Activated naive CD4-positive, alpha-beta T cell treated with anti-CD3 and anti-CD28 coated beads for 36 hours (primary cell): ENCODE measurements at regions not wholly inside any gene's neighbourhood (a gene's known extent, or its start where the extent isn't known, plus 50 kb on each side); places are given as distances from the start of the nearest gene placed in this dataset.

Experiments used
- CTCF ChIA-PET: fragments of 350-600 bp; sonication (Branson Sonifier 250); formaldehyde crosslinking; loops from one replicate; lab custom pipeline; 2021; ENCODE audit warnings: antibody characterized with exemption; lab: Charles Lee
- DNase-seq: peaks from one replicate; pipeline ENCODE4 v3.0.0-alpha.2; 2020
- H3K27ac Mint-ChIP-seq: one replicate; pipeline ENCODE4 v1.8.0; 2021; ENCODE audit warnings: mild to moderate bottlenecking, mixed read lengths
- H3K27me3 Mint-ChIP-seq: one replicate; pipeline ENCODE4 v1.8.0; 2021; ENCODE audit warnings: low read depth, mixed read lengths
- H3K36me3 Mint-ChIP-seq: one replicate; pipeline ENCODE4 v1.8.0; 2021; ENCODE audit warnings: low read depth, mixed read lengths
- H3K4me1 Mint-ChIP-seq: one replicate; pipeline ENCODE4 v1.8.0; 2021; ENCODE audit warnings: low read depth, mixed read lengths
- H3K4me3 Mint-ChIP-seq: one replicate; pipeline ENCODE4 v1.8.0; 2021; ENCODE audit warnings: mild to moderate bottlenecking, moderate library complexity, mixed read lengths
- H3K9me3 Mint-ChIP-seq: one replicate; pipeline ENCODE4 v1.8.0; 2021; ENCODE audit warnings: mixed read lengths
- intact Hi-C: fragments of 100-400 bp; cut with micrococcal nuclease; formaldehyde crosslinking; loops from one replicate; pipeline ENCODE4 v1.15.1; 2023

- CTCF ChIA-PET = interaction anchor here (1.6 kb wide), 1 partner anchor 147 kb away, joined by 4 read pairs; no protein-coding TSS in a partner anchor
- Mint-ChIP-seq H3K27me3 (no peaks in the 10 kb centered on the region), H3K4me3 (no peak overlapping the region), H3K4me1 (no peaks in the 10 kb centered on the region), H3K9me3 (peaks cover 1% of the 10 kb centered on the region), H3K36me3 (no peaks in the 10 kb centered on the region), H3K27ac (no peak overlapping the region)
- intact Hi-C loops = no loop called here
- DNase-seq = no peak
Observed at GRCh38 chr10:91103384-91104192, 116.9 kb upstream of the PCGF5 start.

GRCh38 chr10:91104193-91105041, 116.0 kb upstream of the PCGF5 start:
- intact Hi-C loops = no loop called here
- H3K4me1 Mint-ChIP-seq = no peaks in the 10 kb centered on the region
- CTCF ChIA-PET = interaction anchor here (1.6 kb wide), 1 partner anchor 146 kb away, joined by 4 read pairs; no protein-coding TSS in a partner anchor
- no peak for DNase-seq
- no peaks in the 10 kb centered on the region for H3K36me3 Mint-ChIP-seq
- H3K4me3 Mint-ChIP-seq = no peak overlapping the region
- peaks cover 1% of the 10 kb centered on the region for H3K9me3 Mint-ChIP-seq
- H3K27me3 Mint-ChIP-seq = no peaks in the 10 kb centered on the region
- no peak overlapping the region for H3K27ac Mint-ChIP-seq

GRCh38 chr10:91105269-91105668, 115.2 kb upstream of the PCGF5 start:
- intact Hi-C loops = no loop called here
- no peak for DNase-seq
- Mint-ChIP-seq H3K27ac (no peak overlapping the region), H3K4me1 (no peaks in the 10 kb centered on the region), H3K36me3 (no peaks in the 10 kb centered on the region), H3K4me3 (no peak overlapping the region), H3K9me3 (peaks cover 1% of the 10 kb centered on the region), H3K27me3 (no peaks in the 10 kb centered on the region)
- CTCF ChIA-PET = no interaction called here

DNA sequence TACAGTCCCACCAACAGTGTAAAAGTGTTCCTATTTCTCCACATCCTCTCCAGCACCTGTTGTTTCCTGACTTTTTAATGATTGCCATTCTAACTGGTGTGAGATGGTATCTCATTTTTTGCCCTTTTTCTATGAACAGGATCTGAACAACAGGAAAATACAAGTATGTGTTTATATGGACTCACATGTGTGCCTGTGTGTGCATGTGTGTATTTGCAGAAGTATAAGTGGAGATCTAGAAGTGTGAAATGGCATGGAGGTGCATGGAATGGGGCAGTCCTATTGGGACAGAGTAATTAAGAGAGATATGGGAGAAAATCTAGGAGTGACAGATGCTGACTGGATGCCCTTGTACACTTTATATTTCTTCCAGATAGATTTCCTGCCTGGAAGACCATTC, 111.6 kb upstream of the PCGF5 start:
- H3K27ac Mint-ChIP-seq = no peak overlapping the region
- no peak for DNase-seq
- CTCF ChIA-PET = no interaction called here
- H3K4me1 Mint-ChIP-seq = no peaks in the 10 kb centered on the region
- H3K9me3 Mint-ChIP-seq = peaks cover 1% of the 10 kb centered on the region
- no peaks in the 10 kb centered on the region for H3K27me3 Mint-ChIP-seq
- H3K36me3 Mint-ChIP-seq = no peaks in the 10 kb centered on the region
- no peak overlapping the region for H3K4me3 Mint-ChIP-seq
- intact Hi-C loops = no loop called here

DNA sequence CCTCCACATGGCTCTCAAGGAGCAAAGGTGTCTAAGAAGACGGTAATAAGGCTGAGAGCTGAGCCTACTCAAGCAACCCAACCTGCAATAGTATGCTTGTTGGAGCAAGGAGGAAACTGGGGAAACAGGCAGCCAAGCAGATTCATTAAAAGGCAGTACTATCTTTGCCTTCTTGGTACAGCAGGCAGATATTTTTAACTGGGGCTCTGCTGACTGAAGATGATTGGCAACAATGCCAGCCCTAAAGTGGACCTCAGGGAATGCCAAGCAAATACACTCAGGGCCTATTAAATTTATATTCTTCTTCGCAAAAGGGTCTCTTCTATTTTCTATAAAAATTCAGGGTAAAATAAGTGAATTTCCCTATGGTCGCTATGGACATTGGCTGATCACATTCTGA, 109.4 kb upstream of the PCGF5 start:
- no peak for DNase-seq
- intact Hi-C loops = no loop called here
- CTCF ChIA-PET = no interaction called here
- H3K27ac Mint-ChIP-seq = no peak overlapping the region
- H3K4me1 Mint-ChIP-seq = no peaks in the 10 kb centered on the region
- H3K4me3 Mint-ChIP-seq = no peak overlapping the region
- H3K9me3 Mint-ChIP-seq = peaks cover 1% of the 10 kb centered on the region
- no peaks in the 10 kb centered on the region for H3K36me3 Mint-ChIP-seq
- no peaks in the 10 kb centered on the region for H3K27me3 Mint-ChIP-seq

- no peak for DNase-seq
- Mint-ChIP-seq H3K4me1 (no peaks in the 10 kb centered on the region), H3K9me3 (no peaks in the 10 kb centered on the region), H3K27me3 (no peaks in the 10 kb centered on the region), H3K27ac (no peak overlapping the region), H3K36me3 (no peaks in the 10 kb centered on the region), H3K4me3 (no peak overlapping the region)
- CTCF ChIA-PET = interaction anchor here (0.9 kb wide), 1 partner anchor 8 kb away, joined by 3 read pairs; no protein-coding TSS in a partner anchor
- intact Hi-C loops = no loop called here
Observed at GRCh38 chr10:91115618-91116390, 104.7 kb upstream of the PCGF5 start.

DNA sequence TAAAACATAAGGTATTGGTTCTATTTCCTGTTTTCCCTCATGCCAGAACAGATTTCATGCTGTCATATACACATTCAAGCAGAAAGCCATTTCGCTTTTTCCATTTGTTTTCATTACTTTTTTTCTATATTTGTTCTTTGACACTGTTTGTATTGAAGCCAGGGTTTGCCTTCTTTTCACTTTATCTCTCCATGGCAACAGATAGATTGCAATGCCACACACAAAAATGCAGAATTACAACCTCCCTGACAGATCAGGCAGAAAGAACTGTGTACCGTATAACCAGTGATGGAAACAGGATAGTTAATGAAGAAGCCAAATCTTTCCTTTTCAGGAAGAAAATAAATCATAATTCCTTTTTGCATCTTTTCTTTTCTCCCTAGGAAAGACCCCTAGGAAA, 103.0 kb upstream of the PCGF5 start:
- CTCF ChIA-PET = interaction anchor here (0.6 kb wide), 2 partner anchors 133 to 205 kb away, joined by 3 read pairs; no protein-coding TSS in a partner anchor
- no peak overlapping the region for H3K4me3 Mint-ChIP-seq
- intact Hi-C loops = no loop called here
- H3K27ac Mint-ChIP-seq = no peak overlapping the region
- H3K27me3 Mint-ChIP-seq = no peaks in the 10 kb centered on the region
- DNase-seq = no peak
- H3K4me1 Mint-ChIP-seq = no peaks in the 10 kb centered on the region
- H3K36me3 Mint-ChIP-seq = no peaks in the 10 kb centered on the region
- no peaks in the 10 kb centered on the region for H3K9me3 Mint-ChIP-seq

DNA sequence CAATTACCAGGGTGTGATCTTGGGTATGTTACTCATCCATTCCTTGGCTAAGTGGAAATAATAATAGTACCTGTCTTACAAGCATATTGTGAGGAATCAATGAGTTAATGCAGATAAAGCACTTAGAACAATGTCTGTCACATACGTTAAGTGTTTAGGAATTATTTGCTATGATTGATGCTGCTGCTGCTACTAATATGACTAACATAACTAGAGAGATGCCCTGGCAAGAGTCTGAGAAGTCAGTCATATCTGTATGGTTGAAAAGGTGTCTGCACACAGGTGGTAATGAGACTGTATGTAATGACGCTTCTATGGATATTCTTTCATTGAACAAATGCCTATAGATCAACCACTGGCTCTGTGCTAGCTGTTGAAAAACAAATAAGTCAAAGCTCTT, 100.1 kb upstream of the PCGF5 start:
- Mint-ChIP-seq H3K4me1 (no peaks in the 10 kb centered on the region), H3K4me3 (no peak overlapping the region), H3K36me3 (no peaks in the 10 kb centered on the region), H3K27me3 (no peaks in the 10 kb centered on the region), H3K9me3 (no peaks in the 10 kb centered on the region), H3K27ac (no peak overlapping the region)
- no peak for DNase-seq
- intact Hi-C loops = no loop called here
- CTCF ChIA-PET = interaction anchor here (1.3 to 1.4 kb wide), 2 partner anchors 21 to 131 kb away, joined by 4 to 5 read pairs; no protein-coding TSS in a partner anchor

DNA sequence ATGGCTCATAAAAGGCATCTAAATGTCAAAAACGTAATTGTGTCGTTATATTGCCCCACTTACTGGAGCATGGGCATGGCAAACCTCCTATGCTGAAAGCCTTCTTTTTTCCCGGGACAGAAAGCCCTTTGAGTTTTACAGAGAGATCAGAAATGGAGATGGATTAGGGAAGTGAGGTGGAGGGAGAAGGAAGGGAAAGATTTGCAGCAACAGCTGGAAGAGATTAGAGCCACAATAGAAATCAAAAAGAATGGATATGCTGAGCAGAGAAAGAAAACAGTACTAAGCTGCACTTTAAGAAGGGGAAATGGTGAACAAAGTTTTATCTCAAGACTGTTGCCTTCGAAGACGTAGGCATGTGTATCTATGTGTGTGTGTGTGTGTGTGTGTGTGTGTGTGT, 97.2 kb upstream of the PCGF5 start:
- no peaks in the 10 kb centered on the region for H3K36me3 Mint-ChIP-seq
- H3K4me3 Mint-ChIP-seq = no peak overlapping the region
- intact Hi-C loops = no loop called here
- no peak overlapping the region for H3K27ac Mint-ChIP-seq
- no peaks in the 10 kb centered on the region for H3K27me3 Mint-ChIP-seq
- DNase-seq = no peak
- CTCF ChIA-PET = interaction anchor here (0.6 to 1.3 kb wide), 4 partner anchors 11 to 210 kb away, joined by 3 to 6 read pairs (median 4); no protein-coding TSS in a partner anchor
- H3K4me1 Mint-ChIP-seq = no peaks in the 10 kb centered on the region
- H3K9me3 Mint-ChIP-seq = no peaks in the 10 kb centered on the region

- no peaks in the 10 kb centered on the region for H3K9me3 Mint-ChIP-seq
- H3K36me3 Mint-ChIP-seq = no peaks in the 10 kb centered on the region
- CTCF ChIA-PET = interaction anchor here (0.6 to 1.3 kb wide), 3 partner anchors 10 to 211 kb away, joined by 3 to 4 read pairs (median 3); no protein-coding TSS in a partner anchor
- H3K27ac Mint-ChIP-seq = no peak overlapping the region
- intact Hi-C loops = no loop called here
- no peak overlapping the region for H3K4me3 Mint-ChIP-seq
- H3K27me3 Mint-ChIP-seq = no peaks in the 10 kb centered on the region
- no peaks in the 10 kb centered on the region for H3K4me1 Mint-ChIP-seq
- no peak for DNase-seq
Observed at GRCh38 chr10:91124016-91124415, 96.4 kb upstream of the PCGF5 start.

DNA sequence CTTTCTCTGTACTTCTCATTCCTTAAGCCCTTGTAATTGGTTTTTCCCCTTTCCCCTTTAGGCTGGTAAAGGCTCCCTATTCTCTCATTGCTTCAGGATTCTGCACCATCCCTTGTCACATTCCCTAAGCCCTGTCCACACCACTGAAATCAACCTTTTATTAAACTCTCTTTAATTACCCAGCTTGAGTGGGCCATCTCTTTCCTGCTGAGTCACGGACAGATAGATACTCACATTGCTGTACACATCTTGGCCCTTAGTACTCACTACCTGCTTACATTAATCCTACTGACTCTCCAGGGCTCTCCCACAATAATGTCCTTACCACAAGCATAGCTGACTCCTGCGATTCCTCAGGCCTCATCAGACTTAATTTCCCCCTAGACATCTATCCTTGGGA, 94.0 kb upstream of the PCGF5 start:
- Mint-ChIP-seq H3K4me3 (no peak overlapping the region), H3K27me3 (no peaks in the 10 kb centered on the region), H3K4me1 (no peaks in the 10 kb centered on the region), H3K27ac (no peak overlapping the region), H3K9me3 (no peaks in the 10 kb centered on the region), H3K36me3 (no peaks in the 10 kb centered on the region)
- DNase-seq = no peak
- intact Hi-C loops = no loop called here
- CTCF ChIA-PET = interaction anchor here (1.6 kb wide), 1 partner anchor 121 kb away, joined by 4 read pairs; no protein-coding TSS in a partner anchor
